IMR-90 (cell line): ENCODE measurements at regions not wholly inside any gene's neighbourhood (a gene's known extent, or its start where the extent isn't known, plus 50 kb on each side); places are given as distances from the start of the nearest gene placed in this dataset.

Experiments
- POLR2A ChIP-seq: IDR thresholded peaks from 2 replicates; pipeline ENCODE4 v1.6.1; 2012; ENCODE audit warnings: mild to moderate bottlenecking, low read depth, low read length
- RFX5 ChIP-seq: IDR thresholded peaks from 2 replicates; pipeline ENCODE4 v1.8.0; 2012; ENCODE audit warnings: low read depth, mild to moderate bottlenecking, low read length, moderate library complexity
- SMC3 ChIP-seq: fragments of 150-350 bp; IDR thresholded peaks from 2 replicates; pipeline ENCODE4 v1.6.1; 2016; ENCODE audit warnings: low read depth, mild to moderate bottlenecking, antibody characterized with exemption, low read length, moderate library complexity
- TF ChIP-seq, protein P1 (sequence below): conservative IDR thresholded peaks from 2 replicates; pipeline ENCODE4 v1.5.1; 2012; ENCODE audit warnings: mild to moderate bottlenecking, low read depth, low read length, improper control_type of control experiment

DNA sequence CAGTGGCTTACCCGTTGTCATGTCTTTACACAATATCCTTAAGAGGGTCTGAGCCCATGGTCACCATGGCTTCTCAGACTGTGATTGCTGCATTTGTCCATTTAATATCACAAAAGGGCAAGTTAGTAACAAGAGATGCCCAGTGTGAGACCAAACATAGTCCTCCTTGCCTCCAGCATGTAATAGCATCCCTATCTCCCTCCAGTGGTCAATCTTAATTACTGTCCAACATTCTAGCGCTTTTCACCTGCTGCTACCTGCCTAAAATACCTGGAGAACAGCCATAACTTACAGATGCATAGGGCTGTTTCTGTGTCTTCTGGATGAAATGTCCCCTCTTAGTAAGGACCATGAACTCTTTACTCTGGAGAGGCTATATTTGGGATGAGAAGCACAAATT is 267.2 kb upstream of the DAB2 start:
- TF ChIP-seq, protein P1, sequence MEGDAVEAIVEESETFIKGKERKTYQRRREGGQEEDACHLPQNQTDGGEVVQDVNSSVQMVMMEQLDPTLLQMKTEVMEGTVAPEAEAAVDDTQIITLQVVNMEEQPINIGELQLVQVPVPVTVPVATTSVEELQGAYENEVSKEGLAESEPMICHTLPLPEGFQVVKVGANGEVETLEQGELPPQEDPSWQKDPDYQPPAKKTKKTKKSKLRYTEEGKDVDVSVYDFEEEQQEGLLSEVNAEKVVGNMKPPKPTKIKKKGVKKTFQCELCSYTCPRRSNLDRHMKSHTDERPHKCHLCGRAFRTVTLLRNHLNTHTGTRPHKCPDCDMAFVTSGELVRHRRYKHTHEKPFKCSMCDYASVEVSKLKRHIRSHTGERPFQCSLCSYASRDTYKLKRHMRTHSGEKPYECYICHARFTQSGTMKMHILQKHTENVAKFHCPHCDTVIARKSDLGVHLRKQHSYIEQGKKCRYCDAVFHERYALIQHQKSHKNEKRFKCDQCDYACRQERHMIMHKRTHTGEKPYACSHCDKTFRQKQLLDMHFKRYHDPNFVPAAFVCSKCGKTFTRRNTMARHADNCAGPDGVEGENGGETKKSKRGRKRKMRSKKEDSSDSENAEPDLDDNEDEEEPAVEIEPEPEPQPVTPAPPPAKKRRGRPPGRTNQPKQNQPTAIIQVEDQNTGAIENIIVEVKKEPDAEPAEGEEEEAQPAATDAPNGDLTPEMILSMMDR, result no peak
- TF ChIP-seq RFX5, result no peak
- TF ChIP-seq POLR2A, result no peak
- no peak for TF ChIP-seq SMC3
